ENCODE measurements at regions not wholly inside any gene's neighbourhood (a gene's known extent, or its start where the extent isn't known, plus 50 kb on each side); places are given as distances from the start of the nearest gene placed in this dataset.

DNA sequence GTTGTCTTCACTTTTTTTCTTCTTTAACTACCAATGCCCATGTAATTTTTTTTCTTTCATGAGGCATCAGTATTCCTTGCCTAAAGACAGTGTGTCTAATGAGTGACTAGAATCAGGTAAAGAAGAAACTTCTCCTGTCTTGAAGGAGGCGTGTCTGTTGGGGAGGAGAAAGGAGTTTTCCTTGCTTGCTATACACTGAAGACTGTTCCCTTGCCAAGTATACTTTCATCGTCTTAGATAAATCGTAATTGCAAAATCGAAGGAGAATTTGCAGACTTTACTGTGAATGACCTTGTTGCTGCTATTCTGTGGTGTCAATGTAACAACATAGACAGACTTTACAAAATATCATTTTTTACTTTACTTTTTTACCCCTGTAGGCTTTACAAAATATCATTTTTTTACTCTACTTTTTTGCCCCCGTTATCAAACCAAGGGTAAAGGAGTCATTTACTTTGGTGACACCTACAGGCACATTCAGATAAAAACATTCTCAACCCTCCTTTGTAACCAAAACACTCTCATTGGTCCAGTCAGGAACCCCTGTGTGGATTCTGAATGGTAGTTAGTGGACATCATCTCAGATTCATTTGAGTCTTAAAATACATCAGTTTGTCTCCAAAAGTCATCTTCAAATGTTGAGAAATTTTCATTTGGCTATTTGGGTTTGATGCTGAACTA, 232.4 kb downstream of the AHR start:
- no peak for TF ChIP-seq POLR2A (IDR thresholded peaks at IDR 0.05)
- TF ChIP-seq, protein P1, sequence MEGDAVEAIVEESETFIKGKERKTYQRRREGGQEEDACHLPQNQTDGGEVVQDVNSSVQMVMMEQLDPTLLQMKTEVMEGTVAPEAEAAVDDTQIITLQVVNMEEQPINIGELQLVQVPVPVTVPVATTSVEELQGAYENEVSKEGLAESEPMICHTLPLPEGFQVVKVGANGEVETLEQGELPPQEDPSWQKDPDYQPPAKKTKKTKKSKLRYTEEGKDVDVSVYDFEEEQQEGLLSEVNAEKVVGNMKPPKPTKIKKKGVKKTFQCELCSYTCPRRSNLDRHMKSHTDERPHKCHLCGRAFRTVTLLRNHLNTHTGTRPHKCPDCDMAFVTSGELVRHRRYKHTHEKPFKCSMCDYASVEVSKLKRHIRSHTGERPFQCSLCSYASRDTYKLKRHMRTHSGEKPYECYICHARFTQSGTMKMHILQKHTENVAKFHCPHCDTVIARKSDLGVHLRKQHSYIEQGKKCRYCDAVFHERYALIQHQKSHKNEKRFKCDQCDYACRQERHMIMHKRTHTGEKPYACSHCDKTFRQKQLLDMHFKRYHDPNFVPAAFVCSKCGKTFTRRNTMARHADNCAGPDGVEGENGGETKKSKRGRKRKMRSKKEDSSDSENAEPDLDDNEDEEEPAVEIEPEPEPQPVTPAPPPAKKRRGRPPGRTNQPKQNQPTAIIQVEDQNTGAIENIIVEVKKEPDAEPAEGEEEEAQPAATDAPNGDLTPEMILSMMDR (IDR thresholded peaks at IDR 0.05), result peak in 6 of 7 experiments; percentile 14 to 51 (median 37)
